Keratinocyte (primary cell): ENCODE measurements at regions not wholly inside any gene's neighbourhood (a gene's known extent, or its start where the extent isn't known, plus 50 kb on each side); places are given as distances from the start of the nearest gene placed in this dataset.

ENCODE experiments used
- DNase-seq: peaks from one replicate; pipeline ENCODE4 v3.0.0-alpha.2; 2011; ENCODE audit warnings: low read depth, missing footprints, low spot score
- FAIRE-seq: peaks from 2 replicates; lab custom pipeline; 2011; peaks lifted over from hg19 to GRCh38; lab: Jason Lieb, UNC
- H2AFZ ChIP-seq: 2 replicates; pipeline ENCODE4 v1.6.0; 2012; ENCODE audit warnings: low read length, control low read depth, inconsistent platforms; ENCODE audit not compliant: control insufficient read depth
- H3K27ac ChIP-seq: 2 replicates; pipeline ENCODE4 v1.5.1; 2011; ENCODE audit warnings: low read length; ENCODE audit not compliant: control insufficient read depth, insufficient read depth
- H3K27me3 ChIP-seq: 3 replicates; pipeline ENCODE4 v1.6.0; 2011; ENCODE audit warnings: low read length; ENCODE audit not compliant: control insufficient read depth, insufficient read depth; ENCODE audit errors: extremely low read depth
- H3K36me3 ChIP-seq, 2 experiments: 2 replicates in 1 of 2; 3 replicates in 1 of 2; pipeline ENCODE4 v1.5.1; 2011; ENCODE audit warnings: low read length in 2 of 2, mild to moderate bottlenecking in 1 of 2; ENCODE audit not compliant: control insufficient read depth in 2 of 2, insufficient read depth in 2 of 2; ENCODE audit errors: extremely low read depth in 1 of 2
- H3K4me1 ChIP-seq: 3 replicates; pipeline ENCODE4 v1.5.1; 2011; ENCODE audit warnings: low read length; ENCODE audit not compliant: control insufficient read depth, insufficient read depth; ENCODE audit errors: extremely low read depth
- H3K4me2 ChIP-seq: 3 replicates; pipeline ENCODE4 v1.6.0; 2011; ENCODE audit warnings: low read depth, low read length; ENCODE audit not compliant: control insufficient read depth, insufficient read depth; ENCODE audit errors: extremely low read depth
- H3K4me3 ChIP-seq, 3 experiments: fragments of 200-600 bp in 1 of 3; sonication (generic) in 1 of 3; 2 replicates in 2 of 3; 3 replicates in 1 of 3; pipeline ENCODE4 v1.5.1; 2011 to 2016; ENCODE audit warnings: low read length in 3 of 3, mild to moderate bottlenecking in 3 of 3, control low read depth in 2 of 3, inconsistent platforms in 1 of 3, low read depth in 1 of 3, mixed read lengths in 1 of 3, mixed run types in 1 of 3, moderate library complexity in 1 of 3; ENCODE audit not compliant: control insufficient read depth in 2 of 3, insufficient read depth in 2 of 3; ENCODE audit errors: extremely low read depth in 1 of 3
- H3K79me2 ChIP-seq: 2 replicates; pipeline ENCODE4 v1.6.0; 2012; ENCODE audit warnings: low read length; ENCODE audit not compliant: control insufficient read depth, insufficient read depth
- H3K9ac ChIP-seq: 3 replicates; pipeline ENCODE4 v1.6.0; 2011; ENCODE audit warnings: low read length; ENCODE audit not compliant: control insufficient read depth, insufficient read depth; ENCODE audit errors: extremely low read depth
- H3K9me1 ChIP-seq: 3 replicates; pipeline ENCODE4 v1.6.0; 2011; ENCODE audit warnings: low read length; ENCODE audit not compliant: control insufficient read depth, insufficient read depth; ENCODE audit errors: extremely low read depth
- H3K9me3 ChIP-seq: 2 replicates; pipeline ENCODE4 v1.5.1; 2012; ENCODE audit warnings: low read depth, low read length; ENCODE audit not compliant: control insufficient read depth
- H4K20me1 ChIP-seq: 3 replicates; pipeline ENCODE4 v1.6.0; 2011; ENCODE audit warnings: low read length; ENCODE audit not compliant: control insufficient read depth, insufficient read depth; ENCODE audit errors: extremely low read depth
- EZH2 ChIP-seq: IDR thresholded peaks from one replicate; pipeline ENCODE4 v1.6.1; 2012; ENCODE audit warnings: inconsistent platforms, mild to moderate bottlenecking, low read length, moderate library complexity
- dilution Hi-C: fragments of 300-500 bp; cut with MboI; formaldehyde crosslinking; loops from one replicate; pipeline ENCODE4 v1.7.0; 2020; ENCODE audit warnings: low sequenced_read_pairs; ENCODE audit not compliant: extremely low pct_ligation_motif_present
- TF ChIP-seq, protein P1 (sequence below), 3 experiments: IDR thresholded peaks in 1 of 3; conservative IDR thresholded peaks in 1 of 3; optimal IDR thresholded peaks in 1 of 3; 2 replicates in 2 of 3; 3 replicates in 1 of 3; pipeline versions ENCODE3 to v1.5.1; 2011; ENCODE audit warnings: low read length in 3 of 3, mild to moderate bottlenecking in 3 of 3, moderate library complexity in 2 of 3, control low read depth in 1 of 3, inconsistent platforms in 1 of 3; ENCODE audit not compliant: insufficient read depth in 2 of 3; ENCODE audit errors: extremely low read depth in 1 of 3

GRCh38 chr20:24806705-24807676 is 142.1 kb upstream of the CST7 start:
- no peaks in the 10 kb centered on the region for H3K79me2 ChIP-seq
- H4K20me1 ChIP-seq = no peaks in the 10 kb centered on the region
- dilution Hi-C loops = no loop called here
- H3K9me3 ChIP-seq = no peaks in the 10 kb centered on the region
- no peak overlapping the region for H2AFZ ChIP-seq
- no peak overlapping the region for H3K4me2 ChIP-seq
- no peaks in the 10 kb centered on the region for H3K27me3 ChIP-seq
- H3K4me1 ChIP-seq = no peaks in the 10 kb centered on the region
- H3K36me3 ChIP-seq = no peaks in the 10 kb centered on the region
- H3K9ac ChIP-seq = no peak overlapping the region
- no peaks in the 10 kb centered on the region for H3K9me1 ChIP-seq
- no peak overlapping the region for H3K27ac ChIP-seq
- TF ChIP-seq EZH2 = no peak
- TF ChIP-seq, protein P1, sequence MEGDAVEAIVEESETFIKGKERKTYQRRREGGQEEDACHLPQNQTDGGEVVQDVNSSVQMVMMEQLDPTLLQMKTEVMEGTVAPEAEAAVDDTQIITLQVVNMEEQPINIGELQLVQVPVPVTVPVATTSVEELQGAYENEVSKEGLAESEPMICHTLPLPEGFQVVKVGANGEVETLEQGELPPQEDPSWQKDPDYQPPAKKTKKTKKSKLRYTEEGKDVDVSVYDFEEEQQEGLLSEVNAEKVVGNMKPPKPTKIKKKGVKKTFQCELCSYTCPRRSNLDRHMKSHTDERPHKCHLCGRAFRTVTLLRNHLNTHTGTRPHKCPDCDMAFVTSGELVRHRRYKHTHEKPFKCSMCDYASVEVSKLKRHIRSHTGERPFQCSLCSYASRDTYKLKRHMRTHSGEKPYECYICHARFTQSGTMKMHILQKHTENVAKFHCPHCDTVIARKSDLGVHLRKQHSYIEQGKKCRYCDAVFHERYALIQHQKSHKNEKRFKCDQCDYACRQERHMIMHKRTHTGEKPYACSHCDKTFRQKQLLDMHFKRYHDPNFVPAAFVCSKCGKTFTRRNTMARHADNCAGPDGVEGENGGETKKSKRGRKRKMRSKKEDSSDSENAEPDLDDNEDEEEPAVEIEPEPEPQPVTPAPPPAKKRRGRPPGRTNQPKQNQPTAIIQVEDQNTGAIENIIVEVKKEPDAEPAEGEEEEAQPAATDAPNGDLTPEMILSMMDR (optimal IDR thresholded peaks at IDR 0.05 in 1 of 3, IDR thresholded peaks at IDR 0.05 in 1 of 3, conservative IDR thresholded peaks at IDR 0.05 in 1 of 3; ENCODE audit: extremely low read depth in 1 of 3, insufficient read depth in 2 of 3, low read length in 3 of 3) = no peak
- FAIRE-seq = no peak
- DNase-seq = no peak
- H3K4me3 ChIP-seq = no peak overlapping the region

DNA sequence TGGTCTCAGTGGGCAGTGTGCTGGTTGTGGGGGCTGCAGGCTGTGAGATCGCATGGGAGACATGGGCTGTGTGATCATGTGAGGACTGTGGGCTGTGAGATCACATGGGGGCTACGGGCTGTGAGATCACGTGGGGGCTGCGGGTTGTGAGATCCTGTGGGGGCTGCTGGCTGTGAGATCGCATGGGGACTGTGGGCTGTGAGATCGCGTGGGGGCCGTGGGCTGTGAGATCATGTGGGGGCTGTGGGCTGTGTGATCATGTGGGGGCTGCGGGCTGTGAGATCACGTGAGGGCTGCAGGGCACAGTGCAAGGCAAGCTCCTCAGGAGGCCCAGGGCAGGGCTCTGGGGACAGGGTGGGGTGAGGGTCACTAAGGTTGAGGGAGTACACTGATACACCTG is 140.5 kb upstream of the CST7 start:
- Histone ChIP-seq H3K4me1 (no peaks in the 10 kb centered on the region), H3K27ac (no peak overlapping the region), H3K9me3 (no peaks in the 10 kb centered on the region), H3K4me3 (no peak overlapping the region), H3K36me3 (no peaks in the 10 kb centered on the region), H3K79me2 (no peaks in the 10 kb centered on the region), H3K27me3 (no peaks in the 10 kb centered on the region), H3K9ac (no peak overlapping the region), H3K9me1 (no peaks in the 10 kb centered on the region), H2AFZ (no peak overlapping the region), H4K20me1 (no peaks in the 10 kb centered on the region), H3K4me2 (no peak overlapping the region)
- DNase-seq = no peak
- no peak for TF ChIP-seq EZH2
- TF ChIP-seq, protein P1 (optimal IDR thresholded peaks at IDR 0.05 in 1 of 3, IDR thresholded peaks at IDR 0.05 in 1 of 3, conservative IDR thresholded peaks at IDR 0.05 in 1 of 3; ENCODE audit: extremely low read depth in 1 of 3, insufficient read depth in 2 of 3, low read length in 3 of 3) = no peak
- dilution Hi-C loops = no loop called here
- FAIRE-seq = no peak
